GM19463 (cell line): ENCODE measurements at regions not wholly inside any gene's neighbourhood (a gene's known extent, or its start where the extent isn't known, plus 50 kb on each side); places are given as distances from the start of the nearest gene placed in this dataset.
"Not testable (repeated sequence)": the region's sequence is repeated elsewhere in the genome, so short reads cannot be mapped to it uniquely, and the experiment has no call there.

Source experiments
- ATAC-seq: cut with Tn5 transposase; IDR thresholded peaks from one replicate; pipeline ENCODE4 v1.9.1; 2021; ENCODE audit warnings: mild to moderate bottlenecking, moderate library complexity; ENCODE audit not compliant: unreplicated experiment

DNA sequence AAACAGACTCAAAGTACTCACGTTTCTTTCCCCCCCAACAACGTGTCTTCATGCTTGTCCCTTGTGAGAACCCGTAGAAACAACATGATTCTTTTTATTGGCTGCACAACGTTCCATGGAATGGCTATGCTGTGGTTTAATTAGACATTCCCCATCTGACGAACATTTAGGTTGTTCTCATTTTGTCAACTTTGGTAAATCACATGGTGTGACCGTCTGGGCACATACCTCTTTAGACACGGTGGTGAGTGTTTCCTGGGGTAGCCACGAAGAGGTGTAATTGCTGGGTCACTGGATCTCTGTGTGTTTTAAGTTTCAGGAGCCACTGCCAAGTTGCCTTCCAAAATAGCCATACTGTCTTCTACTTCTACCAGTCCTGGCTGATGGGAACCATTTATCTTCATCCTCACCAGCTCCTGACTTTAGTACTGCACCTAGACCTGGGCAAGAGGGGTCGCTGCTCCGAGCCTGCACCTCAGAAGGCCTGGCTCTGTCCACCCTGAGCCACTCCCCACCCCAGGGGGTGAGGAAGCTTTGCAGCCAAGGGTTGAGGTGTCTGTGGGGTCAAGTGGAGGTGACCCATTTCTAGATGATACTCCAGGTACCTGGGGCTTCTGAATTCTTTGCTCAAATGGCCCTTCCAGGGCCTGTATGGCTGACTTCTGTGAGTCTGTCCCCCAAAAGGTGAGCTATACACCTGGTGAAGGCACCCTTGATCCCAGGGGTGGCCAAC lies 84.7 kb downstream of the IRX5 start:
- no peak for ATAC-seq

DNA sequence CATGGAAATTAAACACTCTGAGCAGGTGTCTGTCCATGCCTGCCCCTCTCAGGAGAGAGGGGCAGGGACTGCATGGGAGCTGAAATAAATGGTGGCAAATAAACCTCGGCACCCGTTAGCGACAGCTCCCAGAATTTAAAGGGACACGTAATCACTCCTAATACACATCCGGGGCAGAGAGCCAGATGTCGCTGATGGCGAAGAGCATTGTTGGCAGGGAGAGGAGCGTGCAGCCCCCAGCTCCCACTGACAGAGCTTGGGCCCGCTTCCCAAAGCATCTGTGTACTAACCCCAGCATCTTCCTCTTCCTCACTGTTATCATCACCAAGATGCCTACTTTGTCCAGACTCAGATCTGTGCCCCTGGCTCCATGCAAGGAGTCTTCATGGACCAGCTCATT lies 85.8 kb downstream of the IRX5 start:
- ATAC-seq = no peak

DNA sequence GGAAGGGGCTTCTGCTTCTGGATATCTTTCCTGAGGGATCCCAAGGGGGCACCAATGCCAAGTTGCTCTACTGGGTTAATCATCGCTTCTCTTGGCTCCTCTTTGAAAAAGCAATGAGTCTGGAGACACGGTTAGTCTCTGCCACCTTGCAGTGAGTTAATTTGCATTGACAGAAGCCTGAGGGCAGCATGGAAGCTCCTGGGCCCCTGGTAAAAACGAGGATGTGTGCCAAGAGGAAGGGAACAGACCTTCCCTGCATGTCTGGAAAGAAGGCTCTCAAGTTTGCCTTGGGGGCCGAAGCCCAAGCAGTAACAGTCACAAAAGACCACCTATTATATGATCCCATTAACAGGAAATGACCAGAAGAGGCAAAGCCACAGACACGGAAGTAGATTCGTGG lies 86.7 kb downstream of the IRX5 start:
- no peak for ATAC-seq

DNA sequence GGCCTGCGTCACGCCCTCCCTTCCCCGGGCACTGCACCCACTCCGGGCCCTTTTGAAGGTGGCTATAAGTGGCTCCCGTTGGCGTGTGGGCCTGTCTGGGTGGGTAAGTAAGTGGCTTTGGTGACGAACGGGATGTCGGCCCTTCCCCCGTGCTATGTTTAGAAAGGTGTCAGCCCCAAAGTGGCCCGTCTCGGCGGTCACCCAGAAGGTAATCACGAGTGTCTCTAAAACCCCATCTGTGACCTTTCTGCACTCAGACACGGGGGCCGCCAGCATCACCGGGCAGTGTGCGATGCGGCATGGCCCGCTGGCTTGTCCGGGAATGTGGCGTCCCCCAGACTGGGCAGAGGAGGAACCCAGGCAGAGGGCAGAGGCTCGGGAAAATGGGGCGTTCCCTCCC lies 88.2 kb downstream of the IRX5 start:
- ATAC-seq = no peak

DNA sequence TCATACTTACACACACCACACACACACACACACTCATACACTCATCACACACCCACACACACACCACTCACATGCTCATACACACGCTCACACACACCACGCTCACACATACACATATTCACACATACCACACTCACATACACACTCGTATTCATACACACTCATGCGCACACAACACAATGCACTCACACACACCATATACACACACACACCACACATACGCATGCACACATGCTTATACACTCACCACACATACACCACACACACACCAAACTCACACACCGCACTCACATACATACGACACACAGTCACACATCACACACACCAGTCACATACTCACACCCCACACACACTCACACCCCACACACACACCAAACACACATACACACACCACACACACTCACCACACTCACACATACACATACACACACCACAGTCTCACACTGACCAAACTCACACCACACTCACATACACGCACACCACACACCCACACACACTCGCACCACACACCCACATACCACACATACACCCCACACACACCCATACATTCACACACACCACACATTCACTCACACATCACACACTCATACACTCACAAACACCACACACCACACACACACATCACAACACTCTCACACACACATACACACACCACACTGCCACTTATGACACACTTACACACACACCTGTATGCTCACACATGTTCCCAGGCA lies 88.9 kb downstream of the IRX5 start:
- ATAC-seq = no peak

DNA sequence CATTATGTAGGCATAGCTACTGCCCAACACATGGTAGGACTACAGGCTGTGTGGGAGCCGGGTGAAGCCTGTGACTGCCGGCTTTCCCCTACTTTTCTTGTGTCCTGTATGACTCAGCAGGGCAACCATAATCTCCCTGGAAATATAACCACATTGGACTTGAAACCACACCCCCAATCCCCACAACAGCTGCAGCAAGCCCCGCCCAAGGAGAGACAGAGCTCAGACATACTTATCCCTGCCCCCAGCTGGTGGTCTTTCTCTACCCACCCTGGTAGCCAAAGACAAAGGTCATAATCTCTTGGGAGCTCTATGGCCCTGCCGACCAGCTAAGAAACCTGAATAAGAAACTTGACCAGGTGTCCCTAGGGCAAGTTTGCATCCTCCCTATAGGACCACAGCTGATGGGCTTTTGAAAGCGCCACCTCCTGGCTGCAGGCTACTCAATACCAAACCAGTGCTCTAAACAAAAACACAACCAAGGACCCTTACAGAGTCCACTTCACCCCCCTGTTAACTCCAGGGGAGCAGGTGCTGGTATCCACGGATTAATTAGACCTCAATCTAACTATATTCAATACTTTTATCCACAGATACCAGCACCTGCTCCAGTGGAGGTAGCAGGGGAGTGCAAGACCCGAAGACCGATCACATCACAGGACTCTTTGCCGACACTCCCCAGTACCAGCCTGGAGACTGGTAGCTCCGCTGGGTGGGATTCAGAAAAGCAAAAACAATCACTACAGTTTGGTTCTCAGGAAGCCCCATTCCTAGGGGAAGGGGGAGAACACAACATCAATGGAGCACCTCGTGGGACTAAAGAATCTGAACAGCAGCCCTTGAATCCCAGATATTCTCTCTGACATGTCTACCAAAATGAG lies 91.2 kb downstream of the IRX5 start:
- ATAC-seq = no peak

DNA sequence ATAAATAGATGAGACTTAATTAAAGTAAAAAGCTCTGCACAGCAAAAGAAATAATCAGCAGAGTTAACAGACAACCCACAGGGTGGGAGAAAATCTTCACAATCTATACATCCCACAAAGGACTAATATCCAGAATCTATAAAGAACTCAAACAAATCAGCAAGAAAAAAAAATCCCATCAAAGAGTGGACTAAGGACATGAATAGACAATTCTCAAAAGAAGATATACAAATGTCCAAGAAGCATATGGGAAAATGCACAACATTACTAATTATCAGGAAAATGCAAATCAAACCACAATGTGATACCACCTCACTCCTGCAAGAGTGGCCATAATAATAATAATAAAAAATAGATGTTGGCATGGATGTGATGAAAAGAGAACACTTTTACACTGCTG lies 96.6 kb downstream of the IRX5 start:
- not testable (repeated sequence) for ATAC-seq

DNA sequence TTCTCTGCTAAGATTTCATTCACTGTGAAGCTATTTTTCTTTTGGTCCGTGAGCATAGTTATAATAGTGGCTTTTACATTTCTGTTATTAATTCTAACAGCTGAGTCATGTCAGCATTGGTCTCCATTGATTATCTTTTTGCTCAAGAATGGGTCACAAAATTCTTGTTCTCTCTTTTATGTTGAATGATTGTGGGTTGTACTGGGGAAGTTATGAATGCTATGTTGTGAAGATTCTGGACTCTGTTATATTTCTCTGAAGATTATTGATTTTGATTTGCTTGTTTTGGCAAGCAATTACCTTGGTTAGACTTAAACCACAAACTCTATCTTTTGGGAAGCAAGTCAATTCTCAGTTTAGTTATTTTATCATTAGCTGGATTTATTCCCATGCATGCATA lies 98.8 kb downstream of the IRX5 start:
- no peak for ATAC-seq

DNA sequence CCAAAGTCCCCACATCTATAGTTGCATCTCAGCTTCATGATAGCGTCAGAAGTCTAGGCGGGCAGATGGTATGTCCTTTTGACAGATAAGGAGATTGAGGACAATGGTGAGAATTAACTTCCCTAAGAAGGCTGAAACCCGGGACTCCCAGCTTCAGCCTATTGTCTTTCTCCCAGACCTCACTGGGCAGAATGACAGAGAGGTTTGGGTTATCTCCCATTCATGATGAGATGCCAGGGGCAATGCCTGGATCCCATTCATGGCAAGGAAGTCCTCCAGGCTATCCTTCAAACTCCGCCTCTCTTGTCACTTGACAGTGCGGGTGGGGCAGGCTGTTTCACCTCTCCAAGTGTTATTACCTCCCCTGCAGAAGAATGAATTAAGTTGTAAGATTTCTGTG lies 100.3 kb downstream of the IRX5 start:
- ATAC-seq = no peak

DNA sequence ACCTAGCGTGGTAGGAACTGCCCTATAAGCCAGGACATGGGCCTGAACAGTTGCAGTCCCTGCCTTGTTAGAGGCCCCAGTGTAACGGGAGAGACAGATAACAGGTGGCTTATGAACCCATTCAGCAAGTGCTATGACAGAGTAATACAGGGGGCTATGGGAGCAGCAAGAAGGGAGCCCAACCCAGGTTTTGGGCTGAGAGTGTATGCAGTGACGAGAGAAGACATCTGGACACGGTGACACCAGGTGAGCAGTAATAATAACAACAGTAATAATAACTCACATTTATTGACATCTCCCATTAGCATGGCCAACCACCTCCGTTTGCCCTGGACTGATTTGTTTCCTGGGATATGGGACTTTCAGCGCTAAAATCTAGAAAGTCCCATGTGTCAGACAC lies 100.8 kb downstream of the IRX5 start:
- ATAC-seq = no peak

DNA sequence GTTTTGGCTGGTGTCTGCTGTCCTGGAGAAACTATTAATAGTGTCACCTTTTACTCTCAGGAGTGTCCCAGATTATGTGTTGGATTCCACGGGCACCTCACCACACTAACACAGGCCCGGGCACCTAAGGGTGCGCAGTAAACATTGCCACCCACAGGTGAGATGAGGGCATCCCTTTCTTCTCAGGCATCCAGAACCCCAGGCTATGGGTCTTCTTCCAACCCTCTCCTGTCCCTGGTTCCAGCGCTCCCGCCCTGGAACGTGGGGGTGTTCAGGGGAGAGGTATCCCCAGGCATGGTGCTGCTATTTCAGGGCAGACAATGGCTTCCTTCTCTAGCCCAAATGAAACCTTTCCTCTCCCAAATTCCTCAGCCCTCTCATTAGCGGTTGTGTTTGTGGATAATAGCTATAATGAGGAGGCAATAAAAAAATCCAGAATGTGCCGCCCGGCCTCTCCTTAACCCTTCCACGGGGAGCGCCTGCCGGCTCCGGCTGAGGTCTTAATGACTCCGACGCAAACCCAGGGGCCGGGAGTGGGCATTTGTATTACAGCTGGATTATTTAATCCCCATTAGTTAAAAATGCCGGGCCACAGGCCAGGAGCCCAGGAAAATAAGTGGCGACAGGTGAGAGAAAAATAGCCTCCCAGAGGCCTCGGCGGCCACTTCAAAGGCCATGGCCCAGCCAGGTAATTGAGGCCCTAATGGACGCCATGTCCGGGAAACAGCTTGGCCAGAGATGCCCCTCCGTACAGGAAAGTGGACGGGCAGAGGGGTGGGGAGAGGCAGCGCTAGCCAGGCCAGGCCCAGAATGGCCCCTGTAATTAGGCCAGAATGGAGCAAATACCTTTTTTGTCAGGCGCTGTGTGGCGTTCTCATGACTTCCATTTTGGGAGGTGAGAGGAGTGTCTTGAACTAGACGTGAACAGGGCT lies 102.8 kb downstream of the IRX5 start:
- ATAC-seq = no peak

DNA sequence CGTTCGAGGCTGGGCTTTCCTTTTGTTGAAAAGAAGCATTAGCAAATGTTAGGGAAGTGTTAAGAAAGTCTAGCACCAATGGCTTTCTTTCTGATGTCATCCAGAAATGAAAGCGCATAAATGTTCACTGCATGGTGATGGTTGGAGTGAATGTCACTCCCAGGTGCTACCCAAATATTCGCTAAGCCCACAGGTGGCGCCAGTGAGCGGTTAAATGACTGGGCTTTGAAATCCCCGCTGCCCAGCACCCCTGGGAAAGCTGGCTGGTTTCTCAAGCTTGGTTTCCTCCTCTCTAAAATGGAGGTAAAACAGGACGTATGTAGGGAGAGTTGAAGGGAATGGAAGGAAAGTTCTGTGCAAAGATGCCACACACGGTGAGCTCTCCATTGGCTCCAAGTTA lies 104.4 kb downstream of the IRX5 start:
- ATAC-seq = no peak

DNA sequence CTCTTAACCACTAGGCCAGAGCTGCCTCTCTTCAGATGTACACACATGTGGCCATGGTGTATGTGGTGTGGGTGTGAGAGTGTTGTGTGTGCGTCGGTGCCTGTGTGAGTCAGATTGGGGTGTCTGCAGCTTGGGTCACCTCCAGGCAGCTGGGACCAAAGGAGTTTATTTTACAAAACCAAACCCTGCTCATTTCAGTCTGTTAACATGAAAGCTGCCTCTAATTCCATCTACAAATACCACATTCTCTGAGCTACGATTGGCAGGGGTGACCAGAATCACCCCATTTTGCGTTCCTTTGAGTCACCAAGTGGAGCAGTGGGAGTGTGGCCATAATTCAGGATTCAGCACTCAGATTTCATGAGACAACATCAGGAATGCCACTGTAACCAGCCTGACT lies 105.3 kb downstream of the IRX5 start:
- no peak for ATAC-seq

DNA sequence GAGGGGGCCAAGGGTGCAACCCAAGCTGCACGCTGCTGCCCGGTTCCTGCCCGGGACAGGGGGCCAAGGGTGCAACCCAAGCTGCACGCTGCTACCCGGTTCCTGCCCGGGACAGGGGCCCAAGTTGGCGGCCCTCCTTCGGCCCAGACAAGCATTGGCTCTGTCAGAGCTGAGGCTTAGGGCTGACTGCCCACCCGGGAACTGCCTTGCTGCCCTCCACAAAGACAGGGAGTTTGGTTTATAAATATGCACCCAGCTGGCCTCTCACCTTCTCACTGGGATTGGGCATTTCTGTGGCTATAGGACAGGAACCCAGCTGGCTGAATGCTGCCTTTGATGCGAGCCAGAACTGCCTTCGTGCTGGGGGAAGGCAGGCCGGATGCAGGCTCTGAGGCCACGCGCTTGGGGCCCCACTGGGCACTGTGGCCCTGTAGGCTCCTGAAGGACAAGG lies 105.7 kb downstream of the IRX5 start:
- no peak for ATAC-seq

DNA sequence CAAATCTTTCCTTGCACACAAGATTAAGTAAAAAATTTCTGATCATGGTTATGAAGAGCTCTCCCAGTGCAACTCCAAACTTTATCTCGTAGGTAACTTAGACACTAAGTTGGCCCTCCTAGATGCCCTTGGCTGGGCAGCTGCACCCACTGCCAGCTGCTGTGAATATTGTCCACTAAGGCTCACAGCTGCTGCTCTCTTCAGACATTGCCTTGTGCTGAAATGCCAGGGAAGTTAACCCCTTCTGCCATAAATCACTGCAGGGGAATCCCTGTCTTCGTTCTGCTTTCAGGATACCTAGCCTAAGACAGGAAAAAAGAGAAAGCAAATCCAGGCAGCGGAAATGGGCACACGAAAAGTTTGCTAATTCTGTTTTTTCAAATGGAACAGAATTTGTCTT lies 106.4 kb downstream of the IRX5 start:
- ATAC-seq = no peak

DNA sequence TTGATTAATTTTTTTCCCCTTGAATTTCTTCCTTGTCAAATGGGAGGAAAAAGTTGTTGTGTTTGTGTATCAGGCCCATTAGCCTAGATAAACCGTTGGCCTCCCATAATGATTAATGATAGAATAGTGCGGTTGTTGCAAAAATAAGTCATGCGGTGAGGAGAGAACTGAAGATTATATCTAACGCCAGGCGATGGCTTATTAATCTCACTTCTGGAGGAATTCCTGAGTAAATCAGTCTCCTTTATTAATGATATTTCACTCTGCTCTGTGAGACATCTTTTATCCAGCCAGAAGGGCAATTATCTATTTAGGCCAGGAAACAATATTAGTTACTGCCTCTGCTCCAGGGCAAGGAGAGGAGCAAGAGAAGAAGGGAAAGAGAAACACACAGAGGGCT lies 107.3 kb downstream of the IRX5 start:
- ATAC-seq = no peak

DNA sequence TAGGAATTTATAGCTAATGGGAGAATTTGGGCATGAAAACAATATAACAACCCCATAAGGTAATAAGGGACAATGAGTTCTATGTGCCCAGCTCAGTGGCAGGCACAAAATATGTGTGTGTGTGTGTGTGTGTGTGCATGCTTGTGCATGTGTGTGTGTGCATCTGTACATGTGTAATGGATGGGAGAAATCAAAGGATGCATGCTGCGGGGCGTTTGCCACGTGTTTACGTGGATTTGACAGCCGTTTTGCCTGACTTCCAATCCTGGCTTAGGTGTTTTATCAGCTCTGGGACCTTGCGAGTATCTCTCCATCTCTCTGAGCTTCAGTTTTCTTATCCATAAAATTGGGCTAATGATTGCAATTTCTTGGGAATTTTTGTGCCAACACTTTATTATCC lies 108.4 kb downstream of the IRX5 start:
- no peak for ATAC-seq

DNA sequence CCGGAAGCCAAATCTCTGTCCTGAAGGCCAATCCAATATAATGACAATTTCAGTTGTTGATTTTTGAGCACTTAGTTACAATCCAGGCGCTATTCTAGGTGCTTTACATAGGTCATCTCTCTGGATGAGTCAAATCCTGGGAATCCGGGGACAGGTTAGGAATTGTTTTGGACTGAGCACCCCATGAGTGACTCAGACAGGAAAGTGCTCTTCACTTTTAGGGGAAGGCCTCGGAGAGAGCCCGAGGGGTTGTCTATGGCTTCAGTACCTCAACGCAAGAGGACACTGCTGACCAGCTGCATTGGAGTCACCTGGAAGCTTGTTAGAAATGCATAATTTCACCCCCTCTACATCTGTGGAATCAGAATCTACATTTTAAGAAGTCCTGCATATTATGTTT lies 108.8 kb downstream of the IRX5 start:
- ATAC-seq = no peak

DNA sequence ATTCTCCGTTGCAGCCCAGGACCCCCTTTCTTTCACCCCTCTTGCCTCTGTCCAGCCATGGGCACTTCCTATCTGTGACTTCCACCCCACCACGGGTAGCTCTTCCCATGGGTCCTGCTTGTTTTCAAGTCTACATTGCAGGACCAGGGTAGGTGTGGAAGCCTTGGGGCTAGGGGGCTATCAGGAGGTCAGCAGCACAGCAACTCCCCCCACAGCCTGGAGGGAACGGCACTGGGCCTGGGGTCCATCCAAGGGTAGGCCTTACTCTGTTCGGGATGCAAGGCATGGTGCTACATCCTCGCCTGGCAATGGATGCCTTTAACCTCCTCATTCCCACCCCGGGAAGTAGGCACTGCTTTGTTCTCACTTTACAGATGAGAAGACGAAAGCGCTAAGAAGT lies 109.3 kb downstream of the IRX5 start:
- no peak for ATAC-seq

DNA sequence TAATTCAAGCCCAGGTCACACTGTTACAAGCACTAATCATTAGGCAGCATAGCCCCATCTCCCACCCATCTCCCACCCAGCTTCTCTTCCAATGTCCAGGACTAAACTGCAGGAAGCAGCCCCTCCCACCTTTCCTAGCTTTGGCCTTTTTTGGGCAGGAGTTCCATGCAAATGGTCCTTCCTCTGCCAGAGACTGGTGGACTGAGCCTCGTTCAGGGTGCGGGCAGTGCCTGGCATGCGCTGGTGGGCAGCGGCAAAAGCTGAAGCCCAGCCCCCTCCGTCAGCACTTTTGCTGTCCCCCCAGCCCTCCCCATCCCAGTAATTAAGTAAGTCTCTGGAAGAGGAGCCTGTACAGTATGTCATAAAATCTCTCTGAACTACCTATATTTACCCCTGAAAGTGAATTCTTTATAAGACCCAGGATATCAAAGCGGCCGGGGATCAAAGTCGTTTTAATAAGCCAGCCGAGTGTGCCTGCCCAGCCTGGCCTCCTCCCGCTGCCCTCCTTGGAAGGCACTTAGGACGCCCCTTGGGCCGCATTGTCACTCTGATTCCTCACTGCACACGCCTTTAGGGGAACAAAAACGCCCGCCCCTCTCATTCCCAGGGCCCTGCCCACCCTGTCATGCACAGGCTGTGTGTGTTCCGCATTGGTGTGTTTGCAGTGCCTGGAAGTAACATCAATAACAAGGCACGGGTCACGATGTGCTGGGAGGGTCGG lies 109.9 kb downstream of the IRX5 start:
- ATAC-seq = no peak
